HUES6 (cell line): ENCODE measurements at regions not wholly inside any gene's neighbourhood (a gene's known extent, or its start where the extent isn't known, plus 50 kb on each side); places are given as distances from the start of the nearest gene placed in this dataset.
"Not testable (repeated sequence)": the region's sequence is repeated elsewhere in the genome, so short reads cannot be mapped to it uniquely, and the experiment has no call there.

Experiments
- H3K27ac ChIP-seq: 2 replicates; pipeline ENCODE4 v1.7.0; 2013; ENCODE audit warnings: low read depth, mild to moderate bottlenecking, low read length, inconsistent platforms
- H3K27me3 ChIP-seq: 2 replicates; pipeline ENCODE4 v1.6.1; 2013; ENCODE audit warnings: low read length; ENCODE audit not compliant: control insufficient read depth, insufficient read depth
- H3K36me3 ChIP-seq: 2 replicates; pipeline ENCODE4 v1.6.1; 2013; ENCODE audit warnings: low read length; ENCODE audit not compliant: control insufficient read depth, insufficient read depth
- H3K4me1 ChIP-seq: 2 replicates; pipeline ENCODE4 v1.6.1; 2013; ENCODE audit warnings: low read length; ENCODE audit not compliant: control insufficient read depth, insufficient read depth
- H3K4me3 ChIP-seq: 2 replicates; pipeline ENCODE4 v1.5.1; 2013; ENCODE audit warnings: low read depth, low read length
- H3K9ac ChIP-seq: one replicate; pipeline ENCODE4 v1.6.1; 2013; ENCODE audit warnings: mild to moderate bottlenecking, low read length
- H3K9me3 ChIP-seq: 2 replicates; pipeline ENCODE4 v1.6.1; 2013; ENCODE audit warnings: low read depth, low read length; ENCODE audit not compliant: control insufficient read depth, insufficient read depth

DNA sequence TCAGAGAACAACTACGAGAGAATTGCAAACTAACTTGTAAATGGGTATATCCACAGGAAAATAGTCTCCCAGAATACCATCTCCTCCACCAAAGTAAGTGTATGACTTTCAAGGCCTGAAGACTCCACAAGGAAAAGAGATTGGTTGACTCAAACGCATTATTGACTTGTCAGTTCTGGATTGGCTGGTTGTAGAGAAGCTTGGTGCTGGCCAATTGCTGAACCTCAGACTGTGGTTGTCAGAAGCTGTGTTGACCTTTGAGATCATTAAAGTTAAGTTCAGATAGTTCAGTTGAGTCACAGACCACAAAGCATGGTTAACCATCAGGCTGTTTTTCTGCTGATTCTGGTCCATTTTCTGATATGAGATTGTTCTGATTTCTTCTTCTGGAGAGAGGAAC, 388.3 kb downstream of the BMP2 start:
- no peak overlapping the region for H3K27ac ChIP-seq
- H3K4me3 ChIP-seq = no peak overlapping the region
- no peaks in the 10 kb centered on the region for H3K27me3 ChIP-seq
- H3K36me3 ChIP-seq = no peaks in the 10 kb centered on the region
- H3K4me1 ChIP-seq = no peaks in the 10 kb centered on the region
- no peaks in the 10 kb centered on the region for H3K9me3 ChIP-seq
- H3K9ac ChIP-seq = no peak overlapping the region

DNA sequence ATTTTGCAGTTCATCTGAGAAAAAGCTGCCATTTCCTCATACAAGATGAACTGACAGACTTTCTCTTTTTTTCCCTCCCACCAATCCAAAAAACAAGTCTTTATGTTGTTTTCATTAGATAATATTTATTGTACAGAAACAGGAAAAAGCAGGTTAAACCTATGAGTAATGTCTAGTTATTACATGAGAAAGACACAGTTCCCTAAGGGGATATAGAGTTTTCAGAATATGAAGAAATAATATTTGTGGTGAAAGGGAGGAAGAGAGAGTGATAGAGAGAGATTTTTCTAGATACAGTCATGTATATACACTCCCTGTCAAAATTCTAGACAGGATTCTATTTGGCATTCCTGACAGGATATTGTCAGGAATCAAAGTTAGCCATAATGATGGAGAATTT, 392.4 kb downstream of the BMP2 start:
- Histone ChIP-seq H3K27ac (no peak overlapping the region), H3K27me3 (no peaks in the 10 kb centered on the region), H3K36me3 (no peaks in the 10 kb centered on the region), H3K4me1 (no peaks in the 10 kb centered on the region), H3K4me3 (no peak overlapping the region), H3K9me3 (peaks cover 7% of the 10 kb centered on the region), H3K9ac (no peak overlapping the region)

DNA sequence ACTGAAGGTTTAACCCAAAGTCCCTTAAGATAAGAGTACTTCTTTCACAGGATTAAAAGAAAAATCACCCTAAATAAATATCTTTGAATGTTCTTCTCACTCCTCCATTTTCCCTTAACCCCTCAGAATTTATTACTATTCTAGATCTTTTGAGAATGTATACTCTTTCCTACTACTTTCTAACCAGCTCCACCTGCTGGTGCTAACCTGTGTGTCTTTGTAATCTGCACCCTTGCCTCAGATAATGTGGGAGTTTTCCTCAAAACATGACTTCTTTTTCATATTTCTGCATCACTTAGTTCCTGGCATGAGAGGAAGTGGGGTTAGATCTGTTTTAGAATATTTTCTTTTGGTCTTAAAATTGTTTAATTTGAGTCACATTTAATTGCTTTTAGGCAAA, 394.2 kb downstream of the BMP2 start:
- Histone ChIP-seq H3K9ac (no peak overlapping the region), H3K36me3 (no peaks in the 10 kb centered on the region), H3K27ac (no peak overlapping the region)

DNA sequence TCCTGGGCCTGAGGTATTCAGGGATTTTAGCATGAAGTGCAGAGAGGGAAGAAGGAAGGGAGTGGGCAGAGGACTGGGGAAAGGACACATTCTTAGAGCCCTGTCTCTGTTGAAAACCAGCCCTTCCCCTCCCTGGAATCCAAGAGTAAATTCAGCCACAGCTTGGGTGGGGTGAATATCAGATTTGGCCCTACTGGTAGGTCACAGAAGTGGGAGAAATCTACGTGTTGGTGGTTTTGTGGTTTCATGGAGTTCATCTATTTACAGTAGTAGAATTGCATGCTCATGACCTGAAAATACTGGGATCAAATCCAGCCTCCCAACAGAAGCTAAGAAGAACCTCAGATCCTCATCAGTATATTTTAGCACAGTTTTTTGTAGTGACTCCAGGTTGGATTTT, 404.4 kb downstream of the BMP2 start:
- Histone ChIP-seq H3K4me1 (no peaks in the 10 kb centered on the region), H3K9me3 (peaks cover 7% of the 10 kb centered on the region), H3K27me3 (no peaks in the 10 kb centered on the region), H3K27ac (no peak overlapping the region), H3K9ac (no peak overlapping the region), H3K36me3 (no peaks in the 10 kb centered on the region), H3K4me3 (no peak overlapping the region)

More for the DNA sequence above, 394.2 kb downstream of the BMP2 start:
- Histone ChIP-seq H3K27me3 (no peaks in the 10 kb centered on the region), H3K4me1 (no peaks in the 10 kb centered on the region), H3K9me3 (peaks cover 7% of the 10 kb centered on the region), H3K4me3 (no peak overlapping the region)

DNA sequence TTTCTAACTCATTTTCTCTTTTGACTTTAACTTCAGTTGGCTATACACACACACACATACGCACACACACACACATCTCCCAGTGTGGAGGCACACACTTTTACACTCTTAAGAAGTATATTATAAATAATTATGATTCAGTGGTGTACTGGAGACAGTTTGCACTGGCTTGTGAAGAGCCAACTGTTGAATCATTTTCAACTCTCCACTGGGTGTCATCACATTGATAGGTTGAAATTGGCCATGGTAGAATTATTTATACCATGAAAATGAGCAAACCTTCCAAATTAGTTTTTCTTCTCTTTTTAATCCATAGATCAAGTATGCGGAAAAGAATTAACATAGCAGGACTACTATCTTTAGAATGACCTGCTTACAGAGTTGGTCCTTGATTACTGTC, 407.1 kb downstream of the BMP2 start:
- H3K27me3 ChIP-seq = no peaks in the 10 kb centered on the region
- H3K4me3 ChIP-seq = no peak overlapping the region
- no peak overlapping the region for H3K27ac ChIP-seq
- no peak overlapping the region for H3K9ac ChIP-seq
- no peaks in the 10 kb centered on the region for H3K4me1 ChIP-seq
- peaks cover 16% of the 10 kb centered on the region for H3K9me3 ChIP-seq
- H3K36me3 ChIP-seq = no peaks in the 10 kb centered on the region

DNA sequence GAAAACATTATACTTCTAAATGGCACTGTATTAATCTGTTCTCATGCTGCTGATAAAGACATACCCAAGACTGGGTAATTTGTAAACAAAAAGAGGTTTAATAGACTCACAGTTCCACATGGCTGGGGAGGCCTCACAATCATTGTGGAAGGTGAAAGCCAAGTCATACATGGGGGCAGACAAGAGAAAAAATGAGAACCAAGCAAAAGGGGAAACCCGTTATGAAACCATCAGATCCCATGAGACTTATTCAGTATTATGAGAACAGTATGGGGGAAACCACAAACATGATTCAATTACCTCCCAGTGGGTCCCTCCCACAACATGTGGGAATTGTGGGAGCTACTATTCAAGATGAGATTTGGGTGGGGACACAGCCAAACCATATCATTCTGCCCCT, 408.3 kb downstream of the BMP2 start:
- H3K9ac ChIP-seq, H3K27ac ChIP-seq, H3K4me3 ChIP-seq, H3K27me3 ChIP-seq, H3K36me3 ChIP-seq, H3K4me1 ChIP-seq: not testable (repeated sequence)
- H3K9me3 ChIP-seq = peaks cover 16% of the 10 kb centered on the region

DNA sequence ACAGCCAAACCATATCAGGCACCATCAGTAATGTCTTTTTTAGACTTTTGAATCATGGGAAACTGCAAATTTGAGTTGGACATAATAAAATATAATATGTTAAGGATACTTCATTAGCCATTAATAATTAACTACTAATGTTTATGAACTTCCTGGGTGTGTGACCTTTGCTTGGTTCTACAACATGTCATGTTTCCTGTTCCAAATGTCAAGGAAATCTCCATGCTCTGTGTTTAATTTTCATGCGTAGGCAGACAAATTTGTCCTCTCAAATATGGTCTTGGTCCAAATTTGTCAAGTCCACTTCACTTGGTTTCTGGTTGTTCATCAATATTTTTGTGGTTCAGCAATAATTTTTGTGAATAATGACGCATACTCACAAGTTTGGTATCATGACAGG, 410.5 kb downstream of the BMP2 start:
- Histone ChIP-seq H3K27me3 (no peaks in the 10 kb centered on the region), H3K4me1 (no peaks in the 10 kb centered on the region), H3K4me3 (no peak overlapping the region), H3K36me3 (no peaks in the 10 kb centered on the region), H3K9ac (no peak overlapping the region), H3K9me3 (peaks cover 16% of the 10 kb centered on the region), H3K27ac (no peak overlapping the region)

DNA sequence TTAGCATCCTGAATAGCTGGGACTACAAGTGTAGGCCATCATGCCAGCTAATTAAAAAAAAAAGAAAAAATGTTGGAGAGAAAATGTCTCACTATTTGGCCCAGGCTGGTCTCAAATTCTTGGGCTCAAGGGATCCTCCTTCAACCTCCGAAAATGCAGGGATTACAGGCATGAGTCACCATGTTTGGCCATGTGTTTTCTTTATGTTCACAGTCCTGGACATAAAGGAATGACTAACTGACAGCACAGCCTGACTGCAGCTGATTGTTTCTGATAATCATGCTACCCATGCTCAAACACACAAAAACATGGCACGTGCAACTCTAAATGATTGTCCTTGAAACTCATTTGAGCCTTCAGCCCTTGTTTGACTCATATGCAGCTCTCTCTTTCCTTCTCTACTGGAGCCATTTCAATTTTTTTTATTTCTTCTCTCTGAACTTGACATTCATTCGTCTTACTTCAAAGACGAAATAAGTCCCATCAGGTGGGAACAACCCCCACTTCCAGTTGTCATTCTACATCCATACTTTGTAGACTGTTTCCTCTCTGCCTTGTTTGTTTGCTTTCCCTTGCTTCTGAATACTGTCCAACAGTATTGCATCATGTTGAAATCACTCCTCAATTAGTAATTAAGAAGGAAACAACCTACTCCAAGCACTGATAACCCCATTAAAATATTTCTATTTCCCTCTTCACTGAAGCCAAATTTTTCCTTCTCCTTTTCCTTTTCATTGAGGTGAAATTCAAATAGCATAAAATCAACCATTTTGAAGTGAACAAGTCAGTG, 413.0 kb downstream of the BMP2 start:
- Histone ChIP-seq H3K9me3 (peaks cover 16% of the 10 kb centered on the region), H3K36me3 (no peaks in the 10 kb centered on the region), H3K9ac (no peak overlapping the region), H3K27ac (no peak overlapping the region), H3K4me3 (no peak overlapping the region), H3K4me1 (no peaks in the 10 kb centered on the region), H3K27me3 (no peaks in the 10 kb centered on the region)

DNA sequence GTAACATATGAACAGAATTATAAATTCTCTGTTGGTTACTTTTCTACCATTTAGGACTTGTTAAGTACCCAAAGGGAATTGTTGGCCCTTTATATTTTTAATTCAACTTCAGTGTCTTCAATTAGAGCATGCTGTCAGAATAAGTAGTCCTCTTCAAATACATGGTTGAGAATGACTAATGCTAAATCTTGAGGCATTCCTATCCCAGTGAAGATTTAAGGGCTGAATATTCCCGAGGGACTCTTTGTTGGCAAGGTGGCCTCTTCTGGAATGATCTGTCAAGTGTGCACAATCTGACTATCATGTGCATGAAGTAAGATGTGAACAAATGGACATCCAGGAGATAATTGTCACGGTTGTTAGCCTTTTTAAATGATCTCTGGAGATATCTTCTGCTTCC, 421.7 kb downstream of the BMP2 start:
- no peak overlapping the region for H3K27ac ChIP-seq
- no peak overlapping the region for H3K4me3 ChIP-seq
- no peak overlapping the region for H3K9ac ChIP-seq
- H3K9me3 ChIP-seq = no peaks in the 10 kb centered on the region
- H3K4me1 ChIP-seq = no peaks in the 10 kb centered on the region
- H3K36me3 ChIP-seq = no peaks in the 10 kb centered on the region
- no peaks in the 10 kb centered on the region for H3K27me3 ChIP-seq

DNA sequence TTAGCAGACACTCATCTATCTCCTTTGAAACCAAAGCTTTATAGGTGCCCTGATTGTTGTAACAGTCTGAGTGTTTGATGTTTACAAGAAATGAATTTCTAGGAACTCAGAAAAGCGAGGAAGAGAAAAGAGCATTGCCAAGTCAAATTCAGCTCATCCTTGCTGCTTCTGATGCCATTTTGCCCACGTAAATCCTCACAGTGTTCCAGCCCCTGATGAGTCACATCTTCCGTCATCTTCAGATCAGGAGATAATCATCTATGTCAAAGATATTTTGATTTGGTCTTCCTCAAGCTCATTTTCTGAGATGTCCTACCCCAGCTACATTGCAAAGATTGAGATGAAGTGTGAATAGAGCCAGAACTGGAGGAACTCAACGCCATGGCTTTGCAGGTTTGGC, 426.2 kb downstream of the BMP2 start:
- Histone ChIP-seq H3K4me1 (no peaks in the 10 kb centered on the region; the same call in 1 of the 2 replicates), H3K9me3 (no peaks in the 10 kb centered on the region), H3K27me3 (no peaks in the 10 kb centered on the region), H3K36me3 (no peaks in the 10 kb centered on the region), H3K27ac (no peak overlapping the region), H3K9ac (no peak overlapping the region), H3K4me3 (no peak overlapping the region)

DNA sequence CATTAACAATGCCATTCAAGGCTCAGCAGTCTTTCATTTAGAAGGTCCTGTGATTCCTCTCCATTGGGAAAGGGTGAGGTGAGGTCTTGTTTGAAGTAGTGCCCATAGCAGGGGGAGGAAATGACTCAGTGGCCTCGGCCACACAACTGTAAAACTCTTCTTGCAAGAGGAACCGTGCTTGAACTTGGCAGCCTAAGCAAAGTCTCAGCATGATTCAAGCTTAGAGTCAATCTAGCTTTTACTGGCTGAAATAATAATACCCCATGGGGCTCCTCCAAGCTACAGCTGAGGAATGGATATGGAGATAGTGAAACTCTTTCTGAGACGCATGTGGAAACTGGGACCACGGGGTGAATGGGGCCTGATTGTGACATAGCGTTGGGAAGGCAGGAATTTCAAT, 428.2 kb downstream of the BMP2 start:
- no peaks in the 10 kb centered on the region; the same call in 1 of the 2 replicates for H3K4me1 ChIP-seq
- H3K36me3 ChIP-seq = no peaks in the 10 kb centered on the region
- no peaks in the 10 kb centered on the region for H3K27me3 ChIP-seq
- H3K9me3 ChIP-seq = no peaks in the 10 kb centered on the region
- H3K4me3 ChIP-seq = no peak overlapping the region
- no peak overlapping the region for H3K9ac ChIP-seq
- H3K27ac ChIP-seq = no peak overlapping the region
